ENCODE measurements at regions not wholly inside any gene's neighbourhood (a gene's known extent, or its start where the extent isn't known, plus 50 kb on each side); places are given as distances from the start of the nearest gene placed in this dataset.
"Not testable (repeated sequence)": the region's sequence is repeated elsewhere in the genome, so short reads cannot be mapped to it uniquely, and the experiment has no call there.

GRCh38 chr6:67544851-67545452 lies 1090.1 kb upstream of the ADGRB3 start:
- Mint-ChIP-seq H3K36me3 (no peaks in the 10 kb centered on the region), H3K27ac (no peak overlapping the region), H3K4me1 (no peaks in the 10 kb centered on the region), H3K27me3 (no peaks in the 10 kb centered on the region), H3K9me3 (peaks cover 18% of the 10 kb centered on the region), H3K4me3 (no peak overlapping the region)
- DNase-seq (no peak), ATAC-seq (ENCODE audit: low read depth) (no peak)
- POLR2A ChIA-PET, result no interaction called here

GRCh38 chr6:67541586-67541985 lies 1093.5 kb upstream of the ADGRB3 start:
- Mint-ChIP-seq H3K4me3 (no peak overlapping the region), H3K9me3 (peaks cover 16% of the 10 kb centered on the region), H3K27me3 (no peaks in the 10 kb centered on the region), H3K4me1 (no peaks in the 10 kb centered on the region), H3K36me3 (no peaks in the 10 kb centered on the region), H3K27ac (no peak overlapping the region)
- POLR2A ChIA-PET, result no interaction called here
- ATAC-seq (ENCODE audit: low read depth) (no peak), DNase-seq (no peak)

- ATAC-seq (ENCODE audit: low read depth), result no peak
- Mint-ChIP-seq H3K4me1 (no peaks in the 10 kb centered on the region), H3K27ac (no peak overlapping the region), H3K27me3 (no peaks in the 10 kb centered on the region), H3K36me3 (no peaks in the 10 kb centered on the region), H3K9me3 (peaks cover 10% of the 10 kb centered on the region), H3K4me3 (no peak overlapping the region)
- POLR2A ChIA-PET, result no interaction called here
- no peak for DNase-seq
These were observed 1097.0 kb upstream of the ADGRB3 start for GRCh38 chr6:67538032-67538431.

GRCh38 chr6:67535946-67536345 lies 1099.1 kb upstream of the ADGRB3 start:
- no peaks in the 10 kb centered on the region for H3K4me1 Mint-ChIP-seq
- POLR2A ChIA-PET, result no interaction called here
- no peaks in the 10 kb centered on the region for H3K36me3 Mint-ChIP-seq
- no peak for ATAC-seq (ENCODE audit: low read depth)
- no peak overlapping the region for H3K4me3 Mint-ChIP-seq
- no peak for DNase-seq
- no peaks in the 10 kb centered on the region for H3K27me3 Mint-ChIP-seq
- H3K9me3 Mint-ChIP-seq, result peaks cover 6% of the 10 kb centered on the region
- no peak overlapping the region for H3K27ac Mint-ChIP-seq

GRCh38 chr6:67506352-67506751 lies 1128.7 kb upstream of the ADGRB3 start:
- POLR2A ChIA-PET, result no interaction called here
- Mint-ChIP-seq H3K36me3 (no peaks in the 10 kb centered on the region), H3K9me3 (peaks cover 3% of the 10 kb centered on the region), H3K4me3 (no peak overlapping the region), H3K4me1 (no peaks in the 10 kb centered on the region), H3K27me3 (no peaks in the 10 kb centered on the region), H3K27ac (no peak overlapping the region)
- DNase-seq (no peak), ATAC-seq (ENCODE audit: low read depth) (no peak)

- no peaks in the 10 kb centered on the region for H3K36me3 Mint-ChIP-seq
- H3K4me3 Mint-ChIP-seq, result no peak overlapping the region
These were observed 1133.3 kb upstream of the ADGRB3 start for GRCh38 chr6:67501755-67502154.

GRCh38 chr6:67497749-67498148 lies 1137.3 kb upstream of the ADGRB3 start:
- Mint-ChIP-seq H3K4me3 (no peak overlapping the region), H3K4me1 (no peaks in the 10 kb centered on the region), H3K27ac (no peak overlapping the region), H3K9me3 (peaks cover 2% of the 10 kb centered on the region), H3K27me3 (no peaks in the 10 kb centered on the region), H3K36me3 (no peaks in the 10 kb centered on the region)
- no peak for ATAC-seq (ENCODE audit: low read depth)
- POLR2A ChIA-PET, result no interaction called here
- DNase-seq, result no peak

More at GRCh38 chr6:67501755-67502154, 1133.3 kb upstream of the ADGRB3 start:
- H3K9me3 Mint-ChIP-seq, result no peaks in the 10 kb centered on the region
- no peaks in the 10 kb centered on the region for H3K27me3 Mint-ChIP-seq
- no peak for ATAC-seq (ENCODE audit: low read depth)
- H3K27ac Mint-ChIP-seq, result no peak overlapping the region
- no peak for DNase-seq
- H3K4me1 Mint-ChIP-seq, result no peaks in the 10 kb centered on the region
- POLR2A ChIA-PET, result no interaction called here

GRCh38 chr6:67496191-67496590 lies 1138.9 kb upstream of the ADGRB3 start:
- DNase-seq (no peak), ATAC-seq (ENCODE audit: low read depth) (no peak)
- H3K27me3 Mint-ChIP-seq, result no peaks in the 10 kb centered on the region
- peaks cover 2% of the 10 kb centered on the region for H3K9me3 Mint-ChIP-seq
- no peaks in the 10 kb centered on the region for H3K4me1 Mint-ChIP-seq
- POLR2A ChIA-PET, result no interaction called here
- no peak overlapping the region for H3K27ac Mint-ChIP-seq
- no peaks in the 10 kb centered on the region for H3K36me3 Mint-ChIP-seq
- H3K4me3 Mint-ChIP-seq, result no peak overlapping the region

- Mint-ChIP-seq H3K36me3 (no peaks in the 10 kb centered on the region), H3K9me3 (peaks cover 5% of the 10 kb centered on the region), H3K27me3 (no peaks in the 10 kb centered on the region), H3K27ac (no peak overlapping the region), H3K4me1 (no peaks in the 10 kb centered on the region), H3K4me3 (no peak overlapping the region)
- POLR2A ChIA-PET, result no interaction called here
- DNase-seq (no peak), ATAC-seq (ENCODE audit: low read depth) (no peak)
These were observed 1141.4 kb upstream of the ADGRB3 start for GRCh38 chr6:67493682-67494081.

GRCh38 chr6:67475700-67476099 lies 1159.4 kb upstream of the ADGRB3 start:
- Mint-ChIP-seq H3K36me3 (no peaks in the 10 kb centered on the region), H3K27me3 (no peaks in the 10 kb centered on the region), H3K4me1 (no peaks in the 10 kb centered on the region), H3K4me3 (no peak overlapping the region), H3K27ac (no peak overlapping the region), H3K9me3 (peaks cover 5% of the 10 kb centered on the region)
- no peak for ATAC-seq (ENCODE audit: low read depth)
- no peak for DNase-seq
- POLR2A ChIA-PET, result no interaction called here

- Mint-ChIP-seq H3K9me3 (peaks cover 4% of the 10 kb centered on the region), H3K27ac (no peak overlapping the region), H3K27me3 (no peaks in the 10 kb centered on the region), H3K4me3 (no peak overlapping the region), H3K4me1 (no peaks in the 10 kb centered on the region), H3K36me3 (no peaks in the 10 kb centered on the region)
- POLR2A ChIA-PET, result no interaction called here
- ATAC-seq (ENCODE audit: low read depth) (no peak), DNase-seq (no peak)
These were observed 1167.7 kb upstream of the ADGRB3 start for GRCh38 chr6:67467341-67467740.

- H3K4me3 Mint-ChIP-seq; POLR2A ChIA-PET; DNase-seq; H3K4me1 Mint-ChIP-seq; H3K27me3 Mint-ChIP-seq; H3K27ac Mint-ChIP-seq; H3K36me3 Mint-ChIP-seq; ATAC-seq (ENCODE audit: low read depth): not testable (repeated sequence)
- H3K9me3 Mint-ChIP-seq, result peaks cover 16% of the 10 kb centered on the region
These were observed 1172.4 kb upstream of the ADGRB3 start for GRCh38 chr6:67462725-67463124.

GRCh38 chr6:67459556-67459955 lies 1175.5 kb upstream of the ADGRB3 start:
- no peaks in the 10 kb centered on the region for H3K27me3 Mint-ChIP-seq
- ATAC-seq (ENCODE audit: low read depth) (no peak), DNase-seq (no peak)
- H3K4me3 Mint-ChIP-seq, result no peak overlapping the region
- H3K36me3 Mint-ChIP-seq, result no peaks in the 10 kb centered on the region
- H3K27ac Mint-ChIP-seq, result no peak overlapping the region
- peaks cover 16% of the 10 kb centered on the region for H3K9me3 Mint-ChIP-seq
- no peaks in the 10 kb centered on the region for H3K4me1 Mint-ChIP-seq
- POLR2A ChIA-PET, result no interaction called here

GRCh38 chr6:67458265-67458664 lies 1176.8 kb upstream of the ADGRB3 start:
- H3K4me3 Mint-ChIP-seq, result no peak overlapping the region
- H3K4me1 Mint-ChIP-seq, result no peaks in the 10 kb centered on the region
- H3K27ac Mint-ChIP-seq, result no peak overlapping the region
- no peaks in the 10 kb centered on the region for H3K27me3 Mint-ChIP-seq
- ATAC-seq (ENCODE audit: low read depth) (no peak), DNase-seq (no peak)
- H3K9me3 Mint-ChIP-seq, result peaks cover 16% of the 10 kb centered on the region
- POLR2A ChIA-PET, result no interaction called here
- H3K36me3 Mint-ChIP-seq, result no peaks in the 10 kb centered on the region

GRCh38 chr6:67451874-67452273 lies 1183.2 kb upstream of the ADGRB3 start:
- ATAC-seq (ENCODE audit: low read depth) (no peak), DNase-seq (no peak)
- H3K9me3 Mint-ChIP-seq, result no peaks in the 10 kb centered on the region
- no peak overlapping the region for H3K4me3 Mint-ChIP-seq
- POLR2A ChIA-PET, result no interaction called here
- H3K27ac Mint-ChIP-seq, result no peak overlapping the region
- no peaks in the 10 kb centered on the region for H3K4me1 Mint-ChIP-seq
- H3K27me3 Mint-ChIP-seq, result no peaks in the 10 kb centered on the region
- no peaks in the 10 kb centered on the region for H3K36me3 Mint-ChIP-seq
